HG03571 (cell line): ENCODE measurements at regions not wholly inside any gene's neighbourhood (a gene's known extent, or its start where the extent isn't known, plus 50 kb on each side); places are given as distances from the start of the nearest gene placed in this dataset.

Experiments
- ATAC-seq: cut with Tn5 transposase; IDR thresholded peaks from one replicate; pipeline ENCODE4 v1.9.1; 2021; ENCODE audit not compliant: unreplicated experiment

- ATAC-seq, result no peak
Measured at GRCh38 chr20:10951216-10951615, 277.4 kb upstream of the JAG1 start.

GRCh38 chr20:10951904-10952303, 278.1 kb upstream of the JAG1 start:
- no peak for ATAC-seq

- ATAC-seq, result no peak
Measured at GRCh38 chr20:10953437-10953836, 279.6 kb upstream of the JAG1 start.

GRCh38 chr20:10954137-10954840, 280.5 kb upstream of the JAG1 start:
- ATAC-seq, result no peak

GRCh38 chr20:10954908-10955580, 281.2 kb upstream of the JAG1 start:
- no peak for ATAC-seq

- no peak for ATAC-seq
Measured at GRCh38 chr20:10958279-10958678, 284.5 kb upstream of the JAG1 start.

- ATAC-seq, result no peak
Measured at GRCh38 chr20:10960416-10960815, 286.6 kb upstream of the JAG1 start.

GRCh38 chr20:10961651-10962288, 288.0 kb upstream of the JAG1 start:
- ATAC-seq, result no peak

- no peak for ATAC-seq
Measured at GRCh38 chr20:10962937-10963336, 289.1 kb upstream of the JAG1 start.

GRCh38 chr20:10963717-10964266, 290.0 kb upstream of the JAG1 start:
- ATAC-seq, result no peak

GRCh38 chr20:10965936-10966470, 292.2 kb upstream of the JAG1 start:
- no peak for ATAC-seq

GRCh38 chr20:10970109-10970508, 296.3 kb upstream of the JAG1 start:
- no peak for ATAC-seq

GRCh38 chr20:10971096-10971495, 297.3 kb upstream of the JAG1 start:
- ATAC-seq, result no peak

GRCh38 chr20:10972219-10972860, 298.5 kb upstream of the JAG1 start:
- ATAC-seq, result no peak

- no peak for ATAC-seq
Measured at GRCh38 chr20:10976051-10976450, 302.3 kb upstream of the JAG1 start.

GRCh38 chr20:10978019-10978702, 304.4 kb upstream of the JAG1 start:
- ATAC-seq, result no peak

GRCh38 chr20:10978713-10979112, 304.9 kb upstream of the JAG1 start:
- ATAC-seq, result no peak

GRCh38 chr20:10982692-10983091, 308.9 kb upstream of the JAG1 start:
- no peak for ATAC-seq

GRCh38 chr20:10984294-10984693, 310.5 kb upstream of the JAG1 start:
- no peak for ATAC-seq

GRCh38 chr20:10984913-10985312, 311.1 kb upstream of the JAG1 start:
- no peak for ATAC-seq

GRCh38 chr20:10985536-10985935, 311.7 kb upstream of the JAG1 start:
- ATAC-seq, result no peak
